ENCODE measurements at regions not wholly inside any gene's neighbourhood (a gene's known extent, or its start where the extent isn't known, plus 50 kb on each side); places are given as distances from the start of the nearest gene placed in this dataset.

- TF ChIP-seq CTCF (IDR thresholded peaks at IDR 0.05) = no peak
- TF ChIP-seq POLR2A (IDR thresholded peaks at IDR 0.05; ENCODE audit: low read depth) = no peak
- TF ChIP-seq POLR2AphosphoS5 (IDR thresholded peaks at IDR 0.05) = no peak
These were observed 184.9 kb upstream of the NFIB start for GRCh38 chr9:14498824-14499223.
